Sigmoid colon (tissue), 6 donors: ENCODE measurements at regions not wholly inside any gene's neighbourhood (a gene's known extent, or its start where the extent isn't known, plus 50 kb on each side); places are given as distances from the start of the nearest gene placed in this dataset.

ENCODE experiments used
- DNase-seq: peaks from one replicate; pipeline ENCODE4 v3.0.0-alpha.2; 2019
- H3K27ac ChIP-seq, 4 donors: fragments of 200-600 bp; sonication (generic); one replicate each; pipeline ENCODE4 v1.5.1; 2016 to 2019; ENCODE audit warnings: mild to moderate bottlenecking in 1 of 4
- H3K27me3 ChIP-seq, 3 donors: fragments of 200-600 bp; sonication (generic); one replicate each; pipeline ENCODE4 v1.5.1; 2019; ENCODE audit warnings: mild to moderate bottlenecking in 1 of 3
- H3K36me3 ChIP-seq, 4 donors: fragments of 200-600 bp; sonication (generic); one replicate each; pipeline ENCODE4 v1.5.1; 2016 to 2019
- H3K4me1 ChIP-seq, 4 donors: fragments of 200-600 bp; sonication (generic); one replicate each; pipeline ENCODE4 v1.5.1; 2017 to 2019
- H3K4me3 ChIP-seq, 4 donors: fragments of 200-600 bp; sonication (generic); one replicate each; pipeline ENCODE4 v1.5.1; 2017 to 2019; ENCODE audit warnings: mild to moderate bottlenecking in 2 of 4, moderate library complexity in 1 of 4
- H3K9me3 ChIP-seq, 4 donors: fragments of 200-600 bp in 3 of 4; sonication (generic) in 3 of 4; one replicate each; pipeline versions ENCODE4 v1.5.1 to v1.6.1; 2013 to 2019
- CTCF ChIP-seq, 4 experiments: fragments of 450-650 bp in 3 of 4; fragments of 200-600 bp in 1 of 4; IDR thresholded peaks; one replicate each; pipeline ENCODE4 v1.5.1; 2016 to 2019; ENCODE audit warnings: antibody characterized with exemption in 4 of 4, mild to moderate bottlenecking in 3 of 4, moderate library complexity in 2 of 4
- EP300 ChIP-seq, 4 donors: sonication (generic); formaldehyde crosslinking; IDR thresholded peaks; one replicate each; pipeline ENCODE4 v1.6.1; 2017; ENCODE audit warnings: antibody characterized with exemption in 4 of 4
- POLR2A ChIP-seq, 2 donors: fragments of 450-650 bp; IDR thresholded peaks; one replicate each; pipeline ENCODE4 v1.6.1; 2016; ENCODE audit warnings: antibody characterized with exemption in 2 of 2, mild to moderate bottlenecking in 2 of 2, moderate library complexity in 2 of 2
- POLR2AphosphoS5 ChIP-seq, 4 donors: sonication (generic); formaldehyde crosslinking; IDR thresholded peaks; one replicate each; pipeline ENCODE4 v1.6.1; 2017; ENCODE audit warnings: antibody characterized with exemption in 4 of 4
- WGBS, 2 donors: extraction: QIAGEN DNeasy Blood & Tissue Kit; methylation state at CpG; one replicate each; pipeline ENCODE4 v1.1.7; 2013; 5-methylcytosine and 5-hydroxymethylcytosine counted together
- intact Hi-C: fragments of 100-400 bp; cut with DNase I; formaldehyde crosslinking; loops from one replicate; pipeline ENCODE4 v1.15.1; 2023
- donor health status: healthy with polysubstance abuse.
- donor health status: healthy.

GRCh38 chr4:178174756-178175155 is 732.5 kb upstream of the AGA start:
- no peaks in the 10 kb centered on the region for H3K27me3 ChIP-seq
- no peaks in the 10 kb centered on the region for H3K4me1 ChIP-seq
- no peaks in the 10 kb centered on the region for H3K9me3 ChIP-seq
- TF ChIP-seq EP300 (IDR thresholded peaks at IDR 0.05) (no peak), POLR2A (IDR thresholded peaks at IDR 0.05) (no peak), CTCF (IDR thresholded peaks at IDR 0.05) (no peak), POLR2AphosphoS5 (IDR thresholded peaks at IDR 0.05) (no peak)
- DNase-seq = no peak
- no peak overlapping the region for H3K27ac ChIP-seq
- intact Hi-C loops = no loop called here
- H3K4me3 ChIP-seq = no peak overlapping the region
- WGBS, 2 donors = 87 to 88% methylated on average over 2 of the region's 2 CpGs
- no peaks in the 10 kb centered on the region for H3K36me3 ChIP-seq

GRCh38 chr4:178185517-178185916 is 743.3 kb upstream of the AGA start:
- Histone ChIP-seq H3K27me3 (no peaks in the 10 kb centered on the region), H3K9me3 (no peaks in the 10 kb centered on the region), H3K27ac (no peak overlapping the region), H3K36me3 (no peaks in the 10 kb centered on the region), H3K4me3 (no peak overlapping the region), H3K4me1 (no peaks in the 10 kb centered on the region)
- intact Hi-C loops = no loop called here
- 20 to 43% methylated on average over 3 of the region's 3 CpGs for WGBS, 2 donors
- no peak for DNase-seq
- TF ChIP-seq CTCF (IDR thresholded peaks at IDR 0.05) = no peak
- TF ChIP-seq POLR2A (IDR thresholded peaks at IDR 0.05) = no peak
- no peak for TF ChIP-seq EP300 (IDR thresholded peaks at IDR 0.05)
- no peak for TF ChIP-seq POLR2AphosphoS5 (IDR thresholded peaks at IDR 0.05)

- Histone ChIP-seq H3K4me3 (no peak overlapping the region), H3K27ac (no peak overlapping the region), H3K4me1 (no peaks in the 10 kb centered on the region), H3K9me3 (no peaks in the 10 kb centered on the region), H3K36me3 (no peaks in the 10 kb centered on the region), H3K27me3 (no peaks in the 10 kb centered on the region)
- TF ChIP-seq CTCF (IDR thresholded peaks at IDR 0.05) (no peak), POLR2A (IDR thresholded peaks at IDR 0.05) (no peak), EP300 (IDR thresholded peaks at IDR 0.05) (no peak), POLR2AphosphoS5 (IDR thresholded peaks at IDR 0.05) (no peak)
- DNase-seq = no peak
- intact Hi-C loops = no loop called here
These were observed 750.4 kb upstream of the AGA start for GRCh38 chr4:178192611-178193010.

- Histone ChIP-seq H3K36me3 (no peaks in the 10 kb centered on the region), H3K4me1 (no peaks in the 10 kb centered on the region), H3K27ac (no peak overlapping the region), H3K9me3 (no peaks in the 10 kb centered on the region), H3K4me3 (no peak overlapping the region), H3K27me3 (no peaks in the 10 kb centered on the region)
- intact Hi-C loops = no loop called here
- 85 to 89% methylated on average over 6 of the region's 6 CpGs for WGBS, 2 donors
- TF ChIP-seq EP300 (IDR thresholded peaks at IDR 0.05) = no peak
- TF ChIP-seq POLR2AphosphoS5 (IDR thresholded peaks at IDR 0.05) = no peak
- no peak for TF ChIP-seq CTCF (IDR thresholded peaks at IDR 0.05)
- TF ChIP-seq POLR2A (IDR thresholded peaks at IDR 0.05) = no peak
- no peak for DNase-seq
These were observed 754.6 kb upstream of the AGA start for GRCh38 chr4:178196751-178197374.

GRCh38 chr4:178198691-178199090 is 756.5 kb upstream of the AGA start:
- intact Hi-C loops = no loop called here
- TF ChIP-seq CTCF (IDR thresholded peaks at IDR 0.05) (no peak), EP300 (IDR thresholded peaks at IDR 0.05) (no peak), POLR2A (IDR thresholded peaks at IDR 0.05) (no peak), POLR2AphosphoS5 (IDR thresholded peaks at IDR 0.05) (no peak)
- Histone ChIP-seq H3K4me3 (no peak overlapping the region), H3K27ac (no peak overlapping the region), H3K4me1 (no peaks in the 10 kb centered on the region), H3K27me3 (no peaks in the 10 kb centered on the region), H3K9me3 (no peaks in the 10 kb centered on the region), H3K36me3 (no peaks in the 10 kb centered on the region)
- DNase-seq = no peak
